Fibroblast of the conjunctiva (primary cell): ENCODE measurements at regions not wholly inside any gene's neighbourhood (a gene's known extent, or its start where the extent isn't known, plus 50 kb on each side); places are given as distances from the start of the nearest gene placed in this dataset.

ENCODE experiments used
- DNase-seq: peaks from one replicate; pipeline ENCODE4 v3.0.0-alpha.2; 2010; ENCODE audit warnings: low read depth

DNA sequence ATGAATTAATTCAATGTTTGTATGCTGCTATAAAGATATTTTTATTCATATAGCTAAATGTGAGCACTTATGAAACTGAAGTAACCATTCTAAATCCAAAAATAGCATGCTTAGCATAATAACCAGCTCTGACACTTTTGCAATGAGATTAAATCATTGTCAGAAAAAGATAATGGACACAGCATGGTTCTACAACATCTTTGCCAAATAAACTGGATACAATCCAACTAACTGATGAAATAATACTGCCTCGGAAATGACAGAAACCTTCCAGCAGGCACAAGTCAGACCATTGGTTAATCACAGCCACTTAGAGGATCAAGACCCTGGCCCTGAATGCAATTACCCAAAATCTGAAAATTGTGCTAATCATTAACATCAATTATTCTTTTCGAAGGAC, 592.7 kb upstream of the ADGRL4 start:
- no peak for DNase-seq

DNA sequence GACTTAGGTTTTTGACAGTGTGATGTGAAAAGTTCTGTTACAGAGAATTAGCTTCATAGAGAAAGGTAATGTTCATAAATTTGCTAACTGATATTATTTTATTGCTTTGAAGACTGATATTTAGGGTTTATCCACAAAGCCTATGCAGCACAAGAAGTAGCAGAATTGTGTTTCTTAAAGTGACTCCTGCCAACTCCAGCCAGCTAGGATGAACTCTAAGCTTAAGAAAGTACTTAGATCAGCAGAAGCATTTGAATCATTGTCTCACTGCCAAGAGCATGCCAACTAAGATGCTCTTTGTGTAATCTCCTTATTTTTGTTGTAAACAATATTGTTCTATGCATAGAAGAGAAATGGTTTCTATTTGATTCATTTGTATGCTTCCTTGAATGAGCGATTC, 589.4 kb upstream of the ADGRL4 start:
- DNase-seq, result no peak

DNA sequence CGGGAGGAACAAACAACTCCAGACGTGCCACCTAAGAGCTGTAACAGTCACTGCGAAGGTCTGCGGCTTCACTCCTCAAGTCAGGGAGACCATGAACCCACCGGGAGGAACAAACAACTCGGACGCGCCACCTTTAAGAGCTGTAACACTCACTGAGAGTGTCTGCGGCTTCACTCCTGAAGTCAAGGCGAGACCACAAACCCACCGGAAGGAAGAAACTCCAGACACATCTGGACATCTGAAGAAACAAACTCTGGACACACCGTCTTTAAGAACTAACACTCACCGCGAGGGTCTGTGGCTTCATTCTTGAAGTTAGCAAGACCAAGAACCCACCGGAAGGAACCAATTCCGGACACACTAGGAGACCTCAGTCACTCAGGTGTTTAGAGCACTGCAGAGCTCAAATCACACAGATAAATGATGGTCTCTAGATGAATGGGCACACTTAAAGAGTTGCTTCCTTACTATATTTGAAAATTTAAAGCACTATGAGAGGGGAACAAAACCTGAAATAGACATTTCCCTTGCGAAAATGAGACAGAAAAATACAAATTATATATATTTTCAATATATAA, 587.7 kb upstream of the ADGRL4 start:
- no peak for DNase-seq

DNA sequence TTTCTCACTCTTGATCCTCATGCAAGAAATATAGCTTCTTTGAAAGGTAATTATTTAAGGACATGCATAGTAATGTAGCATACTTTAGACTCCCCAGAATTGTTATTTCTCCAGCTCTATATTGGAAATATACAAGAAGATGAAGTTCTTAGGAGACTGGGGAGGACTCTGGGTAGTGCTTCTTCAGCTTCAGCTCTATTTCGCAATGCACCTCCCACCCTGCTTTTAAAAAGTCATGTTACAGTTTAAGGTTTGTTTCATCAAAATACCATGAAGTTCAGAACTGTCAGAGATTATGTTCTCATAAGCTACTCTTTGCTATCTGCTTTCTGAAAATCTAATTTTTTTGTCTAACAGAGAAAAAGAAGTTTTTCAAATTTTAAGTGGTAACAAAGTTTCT, 586.2 kb upstream of the ADGRL4 start:
- no peak for DNase-seq

DNA sequence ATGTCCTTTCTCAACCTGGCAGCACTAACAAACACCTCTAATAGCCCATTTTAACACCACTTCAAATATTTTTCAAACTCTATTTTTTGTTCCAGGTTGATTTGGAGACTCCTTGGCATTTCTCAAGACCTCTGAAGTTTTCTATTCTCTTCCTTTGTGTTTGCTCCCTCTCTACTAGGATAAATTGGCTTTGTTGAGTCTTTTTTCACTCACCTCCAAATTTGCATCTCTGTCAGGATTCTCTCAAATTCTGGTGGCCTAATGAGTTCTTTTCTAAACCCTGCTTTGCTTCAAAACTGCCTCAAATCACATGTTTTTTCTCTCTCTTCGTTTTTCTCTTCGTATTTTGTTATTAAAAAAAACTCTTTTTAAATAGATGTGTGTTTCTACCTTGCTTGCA, 582.2 kb upstream of the ADGRL4 start:
- DNase-seq, result no peak

DNA sequence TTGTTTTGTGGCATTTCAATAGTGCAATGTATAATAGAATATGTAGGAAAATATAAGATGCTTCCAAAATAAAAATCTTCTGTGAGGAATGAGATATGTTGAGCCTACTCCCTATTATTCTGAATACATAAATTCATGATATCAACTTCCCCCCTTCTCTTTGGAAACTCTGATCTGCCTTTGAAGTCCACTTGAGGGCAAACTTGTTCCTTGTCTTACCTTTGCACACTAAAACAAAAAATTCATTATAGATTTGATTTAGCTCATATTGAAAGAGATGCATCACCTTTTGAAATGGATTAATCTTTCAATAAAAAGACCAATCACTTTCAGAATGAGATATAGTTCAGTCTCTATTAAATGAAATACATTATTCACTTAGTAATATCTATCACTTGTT, 580.7 kb upstream of the ADGRL4 start:
- DNase-seq, result no peak

DNA sequence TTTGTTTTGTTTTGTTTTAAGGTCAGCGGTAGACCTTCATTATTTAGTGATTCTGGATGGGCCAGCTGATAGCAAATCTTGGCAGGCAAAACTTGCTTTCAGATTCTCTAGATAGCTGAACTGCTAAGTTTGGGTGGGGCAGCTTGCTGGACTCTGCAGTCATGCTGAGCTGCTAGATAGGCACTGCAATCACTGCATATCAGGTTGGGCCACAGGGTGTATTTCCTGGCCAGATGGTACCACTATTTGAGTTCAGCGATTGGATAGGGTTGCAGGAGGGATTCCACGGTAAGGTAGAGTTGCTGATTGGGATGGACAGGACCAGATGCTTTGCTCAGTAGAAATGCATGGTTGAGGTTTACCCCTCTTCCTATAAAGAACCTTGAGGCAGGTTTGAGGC, 579.3 kb upstream of the ADGRL4 start:
- no peak for DNase-seq

DNA sequence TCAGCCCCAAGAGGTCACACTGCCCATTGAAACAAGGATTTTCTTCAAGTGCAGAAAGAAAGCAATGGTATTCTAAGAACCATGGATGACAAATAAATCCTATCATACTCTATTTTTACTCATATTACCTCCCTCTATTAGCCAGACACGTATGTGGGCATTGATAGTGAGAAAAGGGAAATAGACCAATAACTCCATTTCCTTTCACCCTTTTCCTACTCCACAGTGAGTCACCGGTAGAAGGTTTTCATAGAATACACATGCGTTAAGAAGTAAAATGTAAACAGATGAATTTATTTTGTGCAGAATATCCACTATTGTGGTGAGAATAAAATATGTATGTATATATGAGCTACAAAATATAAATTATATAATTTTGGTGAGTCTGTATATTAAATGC, 568.9 kb upstream of the ADGRL4 start:
- no peak for DNase-seq

DNA sequence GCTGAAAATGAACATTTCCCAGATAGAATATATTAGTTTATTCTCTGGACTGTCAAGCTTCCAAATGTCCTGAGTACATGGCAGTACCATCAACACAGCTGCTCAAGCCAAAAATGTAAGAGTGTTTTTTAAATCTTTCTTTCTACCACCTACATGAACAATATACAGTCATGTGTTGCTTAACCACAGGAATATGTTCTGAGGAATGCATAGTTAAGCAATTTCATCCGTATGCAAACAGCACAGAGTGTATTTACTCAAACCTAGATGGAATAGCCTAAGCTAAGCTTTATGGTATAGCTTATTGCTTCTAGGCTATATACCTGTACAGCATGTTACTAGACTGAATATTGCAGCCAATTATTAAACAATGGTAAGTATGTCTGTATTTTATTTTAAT, 561.9 kb upstream of the ADGRL4 start:
- peak; percentile 12 for DNase-seq

DNA sequence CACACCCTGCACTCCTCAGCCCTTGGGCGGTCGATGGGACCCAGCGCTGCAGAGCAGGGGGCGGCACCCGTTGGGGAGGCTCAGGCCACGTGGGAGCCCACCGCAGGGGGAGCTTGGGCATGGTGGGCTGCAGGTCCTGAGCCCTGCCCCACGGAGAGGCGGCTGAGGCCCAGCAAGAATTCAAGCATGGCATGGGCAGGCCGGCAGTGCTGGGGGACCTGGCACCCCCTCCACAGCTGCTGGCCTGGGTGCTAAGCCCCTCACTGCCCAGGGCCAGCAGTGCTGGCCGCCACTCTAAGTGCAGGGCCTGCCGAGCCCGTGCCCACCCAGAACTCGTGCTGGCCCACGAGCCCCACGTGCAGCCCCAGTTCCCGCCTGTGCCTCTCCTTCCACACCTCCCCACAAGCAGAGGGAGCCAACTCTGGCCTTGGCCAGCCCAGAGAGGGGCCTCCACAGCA, 555.0 kb upstream of the ADGRL4 start:
- DNase-seq, result no peak

DNA sequence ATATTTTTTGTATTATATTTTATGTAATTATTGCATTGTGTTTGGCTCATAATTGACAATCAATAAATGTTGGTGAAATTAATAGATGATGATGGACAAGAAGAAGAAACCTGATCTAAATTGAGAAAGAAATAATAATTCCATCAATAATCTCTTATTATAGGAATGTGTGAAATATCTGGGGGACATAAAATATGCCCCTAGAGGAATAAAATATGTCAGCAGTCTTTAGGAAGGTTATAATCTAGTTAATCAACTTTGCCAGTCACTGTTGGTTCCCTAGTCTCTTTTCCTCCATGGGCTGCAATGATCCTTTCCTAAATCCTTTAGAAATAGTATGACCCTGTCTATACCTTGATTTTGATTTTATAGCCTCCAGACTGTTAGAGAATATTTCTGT, 549.7 kb upstream of the ADGRL4 start:
- DNase-seq, result no peak

DNA sequence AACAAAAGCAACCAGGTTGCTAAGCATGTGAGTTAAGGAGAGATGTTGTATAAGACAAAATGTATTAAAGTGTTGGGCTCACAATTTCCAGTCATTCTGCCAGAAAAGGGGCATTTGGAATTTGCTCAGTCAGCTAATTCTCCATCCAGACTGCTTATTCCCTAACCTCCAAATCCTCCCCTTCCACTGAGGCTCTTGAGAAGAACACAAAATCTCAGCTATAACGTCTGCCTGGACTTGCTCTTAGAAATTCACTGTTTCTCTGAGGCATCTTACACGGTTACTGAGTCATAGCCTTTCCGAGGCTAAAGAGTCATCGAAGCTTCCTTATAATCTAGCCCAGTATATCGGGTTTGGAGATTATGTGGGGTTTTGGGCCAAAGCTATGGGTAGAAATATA, 548.2 kb upstream of the ADGRL4 start:
- DNase-seq, result no peak

DNA sequence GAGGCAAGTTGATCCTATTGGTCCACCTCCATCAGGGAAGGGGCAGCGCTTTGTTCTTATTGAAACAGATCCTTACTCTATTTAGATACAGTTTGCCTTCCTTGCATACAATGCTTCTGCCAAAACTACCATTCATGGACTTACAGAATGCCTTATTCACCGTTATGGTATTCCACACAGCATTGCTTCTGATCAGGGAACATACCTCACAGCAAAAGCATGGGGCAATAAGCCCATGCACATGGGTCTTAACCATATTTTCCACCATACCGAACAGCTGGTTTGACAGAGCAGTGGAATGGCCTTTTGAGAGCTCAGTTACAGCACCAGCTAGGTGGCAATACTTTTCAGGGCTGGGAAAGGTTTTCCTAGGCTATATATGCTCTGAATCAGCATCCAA, 544.8 kb upstream of the ADGRL4 start:
- no peak for DNase-seq

DNA sequence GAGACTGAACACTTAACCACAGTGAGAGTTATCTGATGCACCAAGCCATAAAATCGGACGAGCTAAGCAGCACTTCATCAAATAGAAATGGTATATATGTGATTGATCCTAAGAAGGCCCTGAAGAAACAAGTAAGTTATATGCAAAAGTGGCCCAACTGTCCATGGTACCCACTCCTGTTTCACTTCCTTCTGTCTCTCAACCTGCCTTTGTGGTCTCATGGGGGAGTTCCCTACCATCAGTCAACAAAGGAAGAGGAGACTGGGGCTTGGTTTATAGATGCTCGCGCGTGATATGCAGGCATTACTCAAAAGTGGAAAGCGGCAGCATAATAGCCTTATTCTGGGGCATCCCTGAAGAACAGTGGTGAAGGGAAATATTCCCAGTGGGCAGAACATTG, 543.9 kb upstream of the ADGRL4 start:
- no peak for DNase-seq

DNA sequence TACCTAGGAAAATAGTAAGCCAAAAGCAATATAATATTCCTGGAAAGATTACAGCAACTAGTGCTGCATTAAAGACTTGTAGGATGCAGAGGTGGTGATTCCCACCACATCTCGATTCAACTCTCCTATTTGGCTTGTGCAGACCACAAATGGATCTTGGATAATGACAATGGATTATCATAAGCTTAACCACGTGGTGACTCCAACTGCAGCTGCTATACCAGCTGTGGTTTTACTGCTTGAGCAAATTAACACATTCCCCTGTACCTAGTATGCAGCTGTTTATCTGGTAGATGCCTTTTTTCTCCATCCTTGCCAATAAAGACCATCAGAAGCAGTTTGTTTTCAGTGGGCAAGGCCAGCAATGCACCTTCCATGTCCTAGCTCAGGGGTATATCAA, 542.7 kb upstream of the ADGRL4 start:
- DNase-seq, result no peak

DNA sequence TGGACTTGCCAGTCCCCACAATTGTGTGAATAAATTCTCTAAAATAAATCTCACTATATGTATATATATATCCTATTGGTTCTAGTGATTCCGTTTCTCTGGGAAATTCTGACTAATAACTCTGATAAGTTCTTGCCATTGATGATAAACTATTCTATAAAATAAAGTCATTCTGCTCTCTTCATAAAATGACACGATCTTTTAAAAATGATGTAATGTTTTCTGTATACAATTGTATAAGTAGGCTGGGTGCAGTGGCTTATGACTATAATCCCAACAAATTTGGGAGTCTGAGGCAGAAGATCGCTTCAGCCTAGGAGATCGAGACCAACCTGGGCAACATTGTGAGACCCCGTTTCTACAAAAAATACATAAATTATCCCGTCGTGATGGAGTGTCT, 541.0 kb upstream of the ADGRL4 start:
- no peak for DNase-seq

DNA sequence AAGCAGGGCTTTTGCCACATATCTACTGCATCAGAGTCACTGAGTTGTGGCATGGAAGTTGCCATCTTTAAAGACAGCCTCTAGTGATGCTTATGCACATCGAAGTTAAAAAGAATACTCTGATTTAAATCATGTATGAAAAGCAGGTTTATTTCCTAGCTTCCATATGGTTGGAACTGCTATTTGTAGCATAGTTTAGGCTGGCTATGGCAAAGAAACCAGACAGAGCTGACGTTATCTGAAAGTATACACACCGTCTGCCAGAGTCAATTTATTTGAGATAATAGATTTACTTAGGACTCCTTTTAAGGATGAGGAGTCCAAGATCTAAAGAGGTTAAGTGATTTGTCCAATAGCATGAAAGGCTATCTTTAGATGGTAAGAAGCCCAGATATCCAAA, 536.9 kb upstream of the ADGRL4 start:
- DNase-seq, result no peak

DNA sequence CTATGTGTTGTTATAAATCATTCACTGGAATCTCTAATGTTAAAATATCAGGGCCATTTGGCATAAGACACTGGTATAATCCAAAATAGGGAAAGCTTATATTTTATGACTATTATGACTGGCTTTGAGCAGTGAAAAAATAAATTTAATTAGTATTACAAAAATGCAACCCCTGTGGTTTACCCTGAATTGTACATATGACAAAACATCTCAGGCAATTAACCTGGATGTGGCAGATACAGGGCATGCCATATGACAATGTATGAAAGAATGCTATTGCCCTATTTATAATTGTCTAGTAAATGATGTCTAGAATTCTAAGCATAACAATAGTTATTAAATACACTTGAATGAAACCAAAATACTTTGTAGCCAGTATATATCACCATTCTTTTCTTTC, 532.5 kb upstream of the ADGRL4 start:
- no peak for DNase-seq

DNA sequence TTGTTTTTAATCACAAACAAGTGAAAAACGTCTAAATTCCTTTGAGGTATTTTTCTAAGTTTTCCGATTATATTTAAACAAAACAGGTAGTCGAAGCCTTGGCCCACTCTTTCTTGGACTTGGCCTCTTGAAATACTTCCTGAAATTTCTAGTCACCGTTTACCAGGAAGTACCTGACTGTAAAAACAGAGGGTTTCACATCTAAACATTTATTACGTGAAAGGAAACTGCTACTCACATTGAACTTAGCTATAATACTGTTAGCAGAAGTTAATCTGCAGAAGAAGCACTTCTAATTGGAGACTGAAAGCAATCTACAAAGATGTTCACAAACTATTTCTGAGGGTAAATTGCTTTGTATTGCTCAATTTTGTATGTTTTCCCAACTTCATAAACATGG, 526.0 kb upstream of the ADGRL4 start:
- no peak for DNase-seq

DNA sequence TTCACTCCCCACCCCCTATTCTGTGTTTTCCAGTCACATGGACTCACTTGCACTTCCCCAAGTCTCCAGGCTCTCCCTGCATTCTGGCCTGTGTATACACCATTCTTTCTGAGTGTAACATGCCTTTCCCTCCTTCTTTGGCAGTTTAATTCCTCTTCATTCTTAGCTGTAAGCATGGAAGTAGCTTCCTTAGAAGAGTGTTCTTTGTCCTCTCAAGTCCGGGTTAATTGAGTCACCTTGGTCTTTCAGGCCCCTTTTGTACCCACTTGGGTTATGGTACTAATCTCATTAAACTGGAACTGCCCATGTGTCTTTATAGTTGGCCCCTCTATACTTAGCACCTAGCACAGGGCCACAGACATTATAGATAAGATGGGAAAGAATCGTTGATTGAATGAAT, 525.3 kb upstream of the ADGRL4 start:
- no peak for DNase-seq

DNA sequence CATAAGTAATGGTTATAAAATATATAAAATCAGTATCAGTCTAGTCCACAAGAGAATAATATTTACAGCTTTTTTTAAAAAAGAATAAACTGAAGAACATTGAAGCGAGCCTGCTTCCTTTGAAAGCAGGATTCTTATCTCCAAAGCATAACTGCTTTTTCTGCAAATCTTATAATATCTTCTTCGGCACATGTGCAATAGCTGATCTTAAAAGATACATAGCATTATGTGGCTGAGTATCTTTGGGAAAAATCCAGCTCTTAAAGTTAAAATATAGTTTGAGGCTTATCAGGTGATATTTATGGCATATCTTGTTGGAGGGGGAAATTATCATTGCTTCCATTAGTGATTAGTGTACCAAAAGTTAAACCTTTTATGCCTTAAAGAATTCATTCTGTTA, 523.9 kb upstream of the ADGRL4 start:
- no peak for DNase-seq

DNA sequence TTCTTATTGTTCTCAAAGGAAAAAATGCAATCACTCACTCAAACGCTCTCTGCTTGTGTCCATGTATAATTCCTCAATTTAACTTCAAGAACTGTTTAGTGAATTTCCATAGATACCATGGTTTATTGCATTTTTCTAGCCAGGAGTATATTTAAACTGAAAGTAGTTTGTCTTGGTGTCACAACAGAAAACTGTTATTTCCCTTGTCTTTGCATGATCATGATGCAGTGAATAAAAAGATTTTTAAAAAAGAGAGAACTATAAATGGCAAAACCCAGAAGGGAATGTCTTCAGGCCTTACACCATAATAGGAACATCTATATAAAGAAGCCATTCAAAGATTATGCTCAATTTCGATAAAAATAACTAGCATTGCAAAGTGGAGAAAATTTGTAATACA, 523.5 kb upstream of the ADGRL4 start:
- no peak for DNase-seq

DNA sequence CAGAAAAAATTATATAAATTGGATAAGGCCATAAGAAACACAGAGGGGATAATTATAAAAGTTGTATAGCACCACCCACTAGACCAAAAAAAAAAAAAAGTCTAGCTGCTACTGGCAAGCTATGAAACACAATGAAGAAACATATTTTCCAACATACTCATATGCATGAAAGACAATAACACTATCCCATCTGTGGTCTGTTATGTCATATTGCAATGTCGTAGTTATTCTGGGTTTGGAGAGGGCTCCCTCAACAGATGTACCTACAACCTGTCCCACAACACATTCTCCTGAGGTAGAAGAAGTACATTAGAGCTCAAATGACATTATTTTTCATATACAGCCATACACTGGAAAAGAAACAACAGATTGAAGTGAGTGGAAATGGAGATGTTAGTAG, 517.6 kb upstream of the ADGRL4 start:
- DNase-seq, result no peak

DNA sequence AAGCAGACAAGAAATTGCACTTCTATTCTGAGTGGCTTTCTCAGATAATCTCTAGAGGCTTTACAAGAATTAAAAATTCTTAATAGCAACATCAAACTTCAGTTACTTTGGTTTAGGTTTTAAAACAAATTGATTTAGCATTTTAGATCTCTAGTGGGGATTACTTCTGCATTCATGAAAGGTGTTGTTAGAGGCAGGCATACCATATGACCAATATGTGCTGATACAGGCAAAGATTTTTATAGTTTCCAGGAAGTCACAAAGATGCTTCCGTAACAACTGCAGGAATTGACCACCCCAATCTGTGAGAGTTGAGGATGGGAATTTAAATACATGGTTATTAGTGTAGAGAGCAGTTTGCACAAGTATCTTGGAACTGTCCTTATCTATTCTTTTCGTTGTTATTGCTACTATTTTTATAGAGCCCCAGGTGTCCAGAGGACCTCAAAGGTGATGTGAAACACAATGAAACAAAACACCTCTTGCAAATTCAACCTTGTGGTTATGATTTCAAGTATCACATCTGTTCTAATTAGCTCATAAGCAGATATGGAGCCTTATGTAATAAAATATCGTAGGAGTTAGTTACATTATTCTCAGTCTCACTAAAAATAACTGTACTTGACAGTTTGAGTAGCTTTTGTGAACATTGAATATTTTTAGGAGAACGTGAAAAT, 512.7 kb upstream of the ADGRL4 start:
- no peak for DNase-seq
